Medulla oblongata (tissue), 1 donor: ENCODE measurements at regions not wholly inside any gene's neighbourhood (a gene's known extent, or its start where the extent isn't known, plus 50 kb on each side); places are given as distances from the start of the nearest gene placed in this dataset.

Experiments used
- DNase-seq: peaks from one replicate; pipeline ENCODE4 v3.0.0-alpha.2; 2015; ENCODE audit errors: extremely low spot score

GRCh38 chr3:72060447-72061034 is 275.6 kb upstream of the PROK2 start:
- DNase-seq = no peak

GRCh38 chr3:72058493-72059081 is 273.6 kb upstream of the PROK2 start:
- DNase-seq = no peak

GRCh38 chr3:72055436-72055835 is 270.5 kb upstream of the PROK2 start:
- no peak for DNase-seq

- no peak for DNase-seq
Measured at GRCh38 chr3:72054976-72055375, 270.0 kb upstream of the PROK2 start.

- no peak for DNase-seq
Measured at GRCh38 chr3:72052841-72053409, 268.0 kb upstream of the PROK2 start.

GRCh38 chr3:72050771-72051170 is 265.8 kb upstream of the PROK2 start:
- DNase-seq = no peak

- DNase-seq = no peak
Measured at GRCh38 chr3:72050048-72050632, 265.2 kb upstream of the PROK2 start.

- DNase-seq = no peak
Measured at GRCh38 chr3:72049300-72049699, 264.4 kb upstream of the PROK2 start.

GRCh38 chr3:72048873-72049272 is 263.9 kb upstream of the PROK2 start:
- no peak for DNase-seq

GRCh38 chr3:72047221-72047871 is 262.4 kb upstream of the PROK2 start:
- no peak for DNase-seq

GRCh38 chr3:72044231-72044855 is 259.4 kb upstream of the PROK2 start:
- no peak for DNase-seq

- DNase-seq = no peak
Measured at GRCh38 chr3:72043204-72044133, 258.5 kb upstream of the PROK2 start.

GRCh38 chr3:72042397-72043203 is 257.7 kb upstream of the PROK2 start:
- no peak for DNase-seq

- DNase-seq = peak; percentile 75
Measured at GRCh38 chr3:72041511-72041910, 256.6 kb upstream of the PROK2 start.

- DNase-seq = no peak
Measured at GRCh38 chr3:72041076-72041475, 256.1 kb upstream of the PROK2 start.

- DNase-seq = no peak
Measured at GRCh38 chr3:72039677-72040076, 254.7 kb upstream of the PROK2 start.

GRCh38 chr3:72036899-72037298 is 252.0 kb upstream of the PROK2 start:
- no peak for DNase-seq

GRCh38 chr3:72035606-72036005 is 250.7 kb upstream of the PROK2 start:
- no peak for DNase-seq

- no peak for DNase-seq
Measured at GRCh38 chr3:72034986-72035385, 250.0 kb upstream of the PROK2 start.
